SK-N-SH (cell line): ENCODE measurements at regions not wholly inside any gene's neighbourhood (a gene's known extent, or its start where the extent isn't known, plus 50 kb on each side); places are given as distances from the start of the nearest gene placed in this dataset.

Experiments
- NRF1 ChIP-seq: IDR thresholded peaks from 2 replicates; pipeline ENCODE4 v1.6.1; 2012; ENCODE audit warnings: low read depth, mild to moderate bottlenecking, low read length
- TF ChIP-seq, protein P1 (sequence below): fragments of 200-600 bp; sonication (generic); IDR thresholded peaks from 2 replicates; pipeline ENCODE4 v1.6.1; 2017; ENCODE audit warnings: antibody characterized with exemption, mild to moderate bottlenecking, moderate library complexity

DNA sequence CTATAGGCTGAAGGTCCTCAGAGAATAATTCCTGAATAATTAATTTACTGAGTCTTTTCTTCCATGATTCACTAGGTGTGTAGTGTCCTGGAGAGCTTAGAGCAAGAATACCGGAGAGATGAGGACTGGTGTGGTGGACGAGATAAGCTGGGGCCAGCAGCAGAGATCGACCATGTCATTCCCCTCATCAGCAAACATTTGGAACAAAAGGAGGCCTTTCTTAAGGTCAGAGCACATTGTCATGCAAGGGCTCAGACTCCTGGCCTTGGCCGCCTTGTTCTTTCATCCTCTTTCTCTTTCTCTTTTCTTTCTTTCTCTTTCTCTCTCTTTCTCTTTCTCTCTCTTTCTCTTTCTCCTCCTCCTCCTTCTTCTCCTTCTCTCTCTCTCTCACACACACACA, 291.4 kb upstream of the UMPS start:
- TF ChIP-seq NRF1, result no peak
- TF ChIP-seq, protein P1, sequence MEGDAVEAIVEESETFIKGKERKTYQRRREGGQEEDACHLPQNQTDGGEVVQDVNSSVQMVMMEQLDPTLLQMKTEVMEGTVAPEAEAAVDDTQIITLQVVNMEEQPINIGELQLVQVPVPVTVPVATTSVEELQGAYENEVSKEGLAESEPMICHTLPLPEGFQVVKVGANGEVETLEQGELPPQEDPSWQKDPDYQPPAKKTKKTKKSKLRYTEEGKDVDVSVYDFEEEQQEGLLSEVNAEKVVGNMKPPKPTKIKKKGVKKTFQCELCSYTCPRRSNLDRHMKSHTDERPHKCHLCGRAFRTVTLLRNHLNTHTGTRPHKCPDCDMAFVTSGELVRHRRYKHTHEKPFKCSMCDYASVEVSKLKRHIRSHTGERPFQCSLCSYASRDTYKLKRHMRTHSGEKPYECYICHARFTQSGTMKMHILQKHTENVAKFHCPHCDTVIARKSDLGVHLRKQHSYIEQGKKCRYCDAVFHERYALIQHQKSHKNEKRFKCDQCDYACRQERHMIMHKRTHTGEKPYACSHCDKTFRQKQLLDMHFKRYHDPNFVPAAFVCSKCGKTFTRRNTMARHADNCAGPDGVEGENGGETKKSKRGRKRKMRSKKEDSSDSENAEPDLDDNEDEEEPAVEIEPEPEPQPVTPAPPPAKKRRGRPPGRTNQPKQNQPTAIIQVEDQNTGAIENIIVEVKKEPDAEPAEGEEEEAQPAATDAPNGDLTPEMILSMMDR, result no peak
